Muscle of back (tissue), 3 donors: ENCODE measurements at regions not wholly inside any gene's neighbourhood (a gene's known extent, or its start where the extent isn't known, plus 50 kb on each side); places are given as distances from the start of the nearest gene placed in this dataset.
A peak's percentile ranks its signal among the peaks of the same experiment; 100 is the strongest.
"Not testable (repeated sequence)": the region's sequence is repeated elsewhere in the genome, so short reads cannot be mapped to it uniquely, and the experiment has no call there.

Experiments
- DNase-seq, 3 donors: peaks; one replicate each; pipeline versions ENCODE4 v3.0.0 to v3.0.0-alpha.2; 2013

DNA sequence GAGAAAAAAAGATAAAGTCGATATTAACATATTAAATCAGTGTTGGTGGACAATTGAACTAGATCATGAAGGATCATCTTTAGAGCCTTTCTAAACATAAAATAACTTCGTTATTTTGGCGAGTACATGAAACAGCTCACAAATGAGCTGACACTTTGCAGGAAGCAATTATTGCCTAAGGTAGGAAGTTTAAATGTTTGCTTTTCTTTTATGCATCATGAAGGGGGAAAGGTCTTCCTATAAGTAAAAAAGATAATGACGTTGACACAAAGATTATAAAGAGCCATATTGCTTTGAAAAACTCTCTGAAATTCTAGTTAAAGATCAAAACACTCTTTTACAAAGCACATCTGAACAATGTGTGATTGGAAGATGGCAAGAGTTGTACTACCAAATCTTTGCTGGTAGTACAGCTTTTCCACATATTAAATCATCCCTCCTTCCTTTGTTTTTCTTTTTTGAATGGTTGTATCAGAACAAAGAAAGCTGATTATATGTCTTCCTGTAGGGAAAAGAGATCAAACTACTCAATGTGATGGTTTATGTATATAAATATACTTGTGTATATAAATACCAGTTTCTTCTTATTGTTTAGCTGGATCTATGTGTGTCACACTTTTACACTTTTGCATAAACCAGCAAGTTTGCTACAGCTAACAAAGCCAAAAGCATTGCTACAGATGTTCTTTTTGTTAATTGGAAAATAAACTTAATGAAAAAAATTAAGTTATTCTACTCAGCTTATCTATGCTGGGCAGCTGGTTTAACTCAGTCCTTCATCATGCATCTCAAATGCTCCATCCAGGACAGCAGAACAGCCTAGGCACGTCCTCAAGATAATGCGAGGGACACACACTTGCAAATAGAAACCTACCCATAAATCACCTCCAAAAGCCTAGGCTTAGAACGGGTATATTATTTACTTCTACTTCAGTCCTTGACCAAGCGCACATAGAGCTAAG is 850.8 kb upstream of the ROBO1 start:
- DNase-seq: no peak

DNA sequence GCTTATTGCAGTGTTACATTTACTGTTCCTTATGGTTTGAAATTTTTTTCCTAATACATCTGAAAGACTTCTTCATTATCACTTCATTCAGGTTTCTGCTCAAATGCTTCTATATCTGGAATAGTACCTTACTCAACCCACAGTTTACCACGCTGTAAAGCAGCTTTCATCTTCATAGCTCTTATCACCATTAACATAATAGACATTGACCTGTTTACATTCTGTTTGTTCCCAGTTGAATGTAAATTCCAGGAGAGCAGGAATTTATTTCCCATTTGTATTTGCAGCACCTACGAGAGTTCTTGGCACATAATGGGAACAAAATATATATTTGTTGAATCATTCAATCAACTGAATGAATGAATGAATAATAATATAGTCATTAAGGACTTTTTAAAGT is 844.6 kb upstream of the ROBO1 start:
- DNase-seq: no peak

DNA sequence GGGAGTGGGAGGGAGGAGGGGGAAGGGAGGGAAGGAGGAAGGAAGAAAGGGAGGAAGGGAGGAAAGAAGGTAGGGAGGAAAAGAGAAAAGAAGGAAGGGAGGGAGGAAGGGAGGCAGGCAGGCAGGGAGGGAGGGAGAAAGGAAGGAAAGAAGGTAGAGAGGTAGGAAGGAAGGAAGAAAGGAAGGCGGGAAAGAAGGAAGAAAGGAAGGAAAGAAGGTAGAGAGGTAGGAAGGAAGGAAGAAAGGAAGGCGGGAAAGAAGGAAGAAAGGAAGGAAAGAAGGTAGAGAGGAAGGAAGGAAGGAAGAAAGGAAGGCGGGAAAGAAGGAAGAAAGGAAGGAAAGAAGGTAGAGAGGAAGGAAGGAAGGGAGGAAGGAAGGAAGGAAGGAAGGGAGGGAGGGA is 840.3 kb upstream of the ROBO1 start:
- DNase-seq: not testable (repeated sequence)

DNA sequence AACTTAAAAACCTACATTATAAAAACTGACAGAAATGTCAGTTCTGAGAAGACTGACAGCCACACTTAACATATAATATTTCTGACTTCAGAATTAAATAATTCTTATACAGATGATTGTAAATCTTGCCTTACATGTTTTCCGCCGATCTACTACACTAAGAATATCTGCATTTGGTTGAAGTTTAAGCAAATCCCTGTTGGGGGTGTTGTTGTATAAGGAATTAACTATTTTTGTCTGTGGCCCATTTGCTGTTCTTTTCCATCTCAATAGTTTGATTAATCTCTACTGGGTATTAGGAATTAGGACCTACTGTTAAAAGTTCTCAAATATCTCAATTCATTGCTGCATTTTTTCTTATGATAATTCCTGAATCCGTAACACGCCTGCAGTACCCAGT is 838.3 kb upstream of the ROBO1 start:
- no peak for DNase-seq

DNA sequence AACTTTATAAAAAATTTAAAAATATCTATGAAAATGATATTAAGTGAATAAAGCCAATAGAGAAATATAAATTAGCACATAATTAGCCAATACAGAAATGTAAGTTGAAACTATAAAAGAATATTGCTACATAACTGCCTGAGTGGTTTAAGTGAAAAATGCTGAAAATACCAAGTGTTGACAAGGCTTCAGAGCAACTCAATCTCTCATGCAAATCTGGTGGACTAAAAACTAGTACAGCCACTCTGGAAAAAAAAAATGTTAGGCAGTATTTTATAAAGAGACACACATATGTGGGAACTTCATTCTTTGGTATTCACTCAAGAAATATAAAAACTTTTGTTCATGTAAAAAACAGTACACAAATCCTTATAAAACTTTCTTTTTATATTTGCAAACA is 833.7 kb upstream of the ROBO1 start:
- DNase-seq: no peak

DNA sequence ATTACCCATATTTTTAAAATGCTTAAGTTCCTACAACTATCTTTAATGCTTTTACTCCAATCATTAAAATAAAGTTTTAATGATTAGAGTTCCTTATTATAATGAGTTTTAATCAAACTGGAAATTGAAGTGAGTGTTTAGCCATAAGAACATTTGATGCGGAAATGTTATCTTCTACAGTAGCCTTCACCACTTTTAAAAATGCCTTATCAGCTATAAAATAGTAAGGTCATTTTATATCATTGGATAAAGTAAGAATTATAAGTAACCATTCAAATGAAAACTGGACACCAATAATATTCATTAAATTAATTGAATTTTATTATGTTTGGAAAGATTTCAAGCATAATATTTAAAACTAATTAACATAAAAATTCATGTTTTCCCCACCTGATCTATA is 825.0 kb upstream of the ROBO1 start:
- DNase-seq: no peak

DNA sequence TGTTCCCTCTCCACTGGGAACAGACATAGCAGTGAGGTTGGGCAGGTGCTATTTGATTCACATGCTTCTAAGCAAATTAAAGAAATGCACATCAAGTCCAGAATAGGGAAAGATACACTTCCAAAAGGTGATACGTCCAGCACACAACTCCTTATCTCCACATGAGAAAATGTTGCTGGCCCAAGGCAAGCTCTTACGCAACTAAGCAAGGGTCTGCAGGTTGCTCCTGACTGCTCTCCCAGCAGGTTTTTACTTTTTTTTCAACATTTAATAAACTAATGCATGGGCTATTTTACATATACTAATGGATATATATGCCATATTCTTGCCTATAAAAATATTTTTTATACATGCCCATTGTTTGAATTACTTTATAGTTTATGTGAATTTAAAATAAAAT is 818.5 kb upstream of the ROBO1 start:
- DNase-seq: no peak

DNA sequence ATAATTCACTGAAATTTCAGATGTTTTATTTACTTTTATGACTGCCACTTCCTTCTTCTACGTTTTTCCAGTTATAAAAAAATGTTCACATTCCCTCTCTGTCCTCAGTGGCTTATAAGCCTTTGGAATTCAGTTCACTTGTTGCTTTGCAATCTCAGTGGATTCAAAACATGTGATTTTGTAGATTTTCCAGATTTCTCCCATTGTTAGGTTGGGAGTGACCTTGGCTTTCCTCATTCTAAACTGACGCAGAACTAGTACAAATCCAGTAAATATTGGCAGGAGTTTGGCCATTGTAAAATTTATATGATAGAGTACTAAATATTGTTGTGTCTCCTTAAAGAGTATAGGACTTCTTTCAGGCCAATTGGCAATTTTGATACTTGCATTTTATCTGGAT is 812.3 kb upstream of the ROBO1 start:
- DNase-seq: peak in 1 of 3 donors; percentile 34

DNA sequence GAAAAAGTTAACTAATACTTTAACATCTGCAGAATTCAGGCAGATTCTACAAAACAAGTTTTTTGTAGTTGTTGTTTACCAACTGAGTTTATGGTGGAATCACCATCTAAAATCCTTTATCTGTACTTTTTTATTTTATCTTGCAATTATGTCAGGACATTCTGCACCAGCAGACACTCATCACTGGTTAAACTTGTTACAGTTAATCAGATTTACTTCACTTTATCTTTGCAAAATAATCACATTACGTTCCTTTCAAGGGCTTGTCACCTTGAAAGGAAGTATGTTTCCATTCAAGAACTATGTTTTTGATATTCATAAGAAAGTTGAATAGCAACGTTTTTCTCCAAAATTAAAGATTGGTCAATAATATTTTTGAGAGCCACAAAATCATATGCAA is 796.6 kb upstream of the ROBO1 start:
- DNase-seq: no peak

DNA sequence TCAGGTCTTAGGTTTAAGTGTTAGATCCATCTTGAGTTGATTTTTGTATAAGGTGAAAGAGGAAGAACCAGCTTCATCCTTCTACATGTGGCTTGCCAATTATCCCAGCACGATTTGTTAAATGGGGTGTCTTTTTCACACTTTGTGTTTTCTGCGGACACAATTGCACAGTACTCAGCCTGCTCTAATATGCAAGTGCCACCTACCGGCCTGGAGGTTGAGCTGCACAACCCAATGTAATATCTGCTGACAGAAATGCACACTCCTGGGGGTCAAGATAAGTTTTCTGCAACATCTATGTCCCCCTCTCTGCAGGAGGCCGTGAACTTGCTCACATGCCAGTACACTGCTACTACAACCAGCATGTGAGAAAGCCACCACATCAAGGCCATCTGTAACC is 791.9 kb upstream of the ROBO1 start:
- DNase-seq: no peak

DNA sequence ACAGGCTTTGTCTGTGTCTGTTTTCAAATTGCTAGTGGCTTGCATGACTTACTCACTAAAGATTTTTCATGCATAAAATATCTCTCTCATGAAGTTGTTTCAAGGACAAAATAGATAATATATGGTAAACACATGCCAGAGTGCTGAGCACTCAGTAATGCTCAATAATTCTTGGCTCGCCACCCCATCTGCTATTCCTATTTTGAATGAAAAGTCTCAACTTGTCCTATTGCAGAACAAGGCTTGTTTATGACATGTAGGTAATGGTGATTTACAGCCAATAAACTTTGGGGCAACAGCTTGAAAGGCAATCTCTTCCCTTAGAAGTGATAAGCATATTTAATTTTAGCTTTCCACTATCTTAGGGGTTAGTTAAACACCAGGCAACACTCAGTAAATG is 789.0 kb upstream of the ROBO1 start:
- DNase-seq: peak in 1 of 3 donors; percentile 6

DNA sequence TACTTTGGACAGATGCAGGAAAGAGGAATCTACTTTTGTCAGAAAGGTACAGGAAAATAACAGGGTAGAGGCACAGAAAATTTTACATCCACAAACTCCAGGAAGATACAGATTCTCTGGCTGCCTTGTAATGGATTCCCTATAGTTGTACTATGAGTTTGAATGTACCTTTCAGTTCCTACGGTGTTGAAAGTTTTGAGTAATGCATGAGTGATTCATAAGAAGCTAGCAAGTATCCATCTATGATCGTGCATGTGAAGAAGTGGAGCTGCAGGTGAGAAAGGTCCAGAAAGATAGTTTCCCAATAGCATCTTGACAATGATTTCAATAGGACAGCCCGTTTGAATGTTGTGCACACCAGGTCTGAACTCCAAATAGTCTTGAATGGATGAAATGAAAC is 786.5 kb upstream of the ROBO1 start:
- DNase-seq: no peak

DNA sequence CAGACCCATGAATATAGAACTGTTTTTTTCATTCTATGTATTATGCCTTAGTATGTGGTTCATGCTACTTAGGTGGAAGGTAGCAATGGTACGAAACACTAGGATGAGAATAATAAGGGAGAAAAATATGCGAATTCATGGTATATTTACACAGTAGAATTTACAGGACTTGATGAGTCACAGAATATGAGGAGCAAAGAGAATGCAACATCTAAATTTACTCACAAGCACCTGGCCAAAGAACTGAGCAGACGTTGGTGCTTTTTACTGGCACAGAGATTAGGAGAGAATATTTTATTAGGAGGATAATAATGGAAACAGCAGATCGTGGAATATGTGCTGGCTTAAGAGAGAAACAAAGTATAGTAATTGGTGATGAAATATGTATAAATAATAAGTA is 785.4 kb upstream of the ROBO1 start:
- no peak for DNase-seq

DNA sequence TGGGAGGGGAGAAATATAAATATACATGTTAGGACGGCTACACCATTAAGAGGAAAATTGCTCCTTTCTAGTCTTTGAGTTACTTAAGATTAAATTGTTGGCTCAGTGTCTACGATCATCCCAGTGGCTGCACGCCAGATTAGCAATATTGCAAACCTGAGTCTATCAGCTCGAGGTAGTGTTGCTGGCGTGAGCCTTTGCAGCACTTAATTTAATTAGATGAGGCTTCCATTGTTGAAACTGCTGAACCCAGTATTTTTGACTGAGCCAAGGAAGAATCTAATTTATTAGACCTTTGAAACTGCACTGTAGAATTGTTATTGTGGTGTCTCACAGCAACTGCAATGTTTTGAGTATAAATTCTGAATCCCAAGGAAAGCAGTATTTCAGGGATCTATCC is 782.4 kb upstream of the ROBO1 start:
- DNase-seq: peak; percentile 1 to 72 (median 13)

DNA sequence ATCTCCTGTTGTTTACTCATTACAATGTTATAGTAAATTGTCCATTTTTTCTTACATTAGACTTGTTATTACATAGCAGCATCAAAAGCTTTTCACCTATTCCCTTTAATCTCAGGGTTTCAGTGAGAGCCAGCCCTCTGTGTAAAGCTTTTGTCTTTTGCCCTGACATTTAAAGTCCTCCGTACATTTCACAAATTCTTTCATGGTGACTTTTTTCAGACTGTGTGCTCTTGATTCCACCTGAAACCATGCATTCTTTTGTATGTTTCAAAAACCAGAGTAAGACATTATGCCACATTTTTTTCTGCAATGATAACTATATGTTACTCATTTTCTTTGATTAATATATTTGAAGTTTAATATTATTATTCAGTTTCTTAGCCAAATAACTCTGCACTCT is 781.4 kb upstream of the ROBO1 start:
- DNase-seq: no peak

DNA sequence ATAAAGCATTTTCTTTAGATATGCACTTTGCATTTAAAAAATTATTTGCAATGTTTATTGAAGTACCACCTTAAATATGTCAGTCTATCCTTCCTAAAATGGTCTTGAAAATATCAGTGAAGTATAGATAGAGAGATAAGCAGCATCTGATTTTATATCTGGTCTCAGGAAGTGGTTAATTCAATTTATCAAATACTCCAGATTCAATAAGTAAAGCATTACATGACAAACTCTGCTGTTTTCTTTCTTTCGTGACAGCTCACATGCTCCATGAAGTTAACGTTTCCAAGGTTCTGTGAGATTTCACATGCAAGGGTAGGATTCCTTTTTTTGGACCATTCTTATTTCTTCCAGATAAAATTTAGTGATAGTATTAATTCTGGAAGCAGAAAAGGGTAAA is 775.4 kb upstream of the ROBO1 start:
- DNase-seq: no peak

DNA sequence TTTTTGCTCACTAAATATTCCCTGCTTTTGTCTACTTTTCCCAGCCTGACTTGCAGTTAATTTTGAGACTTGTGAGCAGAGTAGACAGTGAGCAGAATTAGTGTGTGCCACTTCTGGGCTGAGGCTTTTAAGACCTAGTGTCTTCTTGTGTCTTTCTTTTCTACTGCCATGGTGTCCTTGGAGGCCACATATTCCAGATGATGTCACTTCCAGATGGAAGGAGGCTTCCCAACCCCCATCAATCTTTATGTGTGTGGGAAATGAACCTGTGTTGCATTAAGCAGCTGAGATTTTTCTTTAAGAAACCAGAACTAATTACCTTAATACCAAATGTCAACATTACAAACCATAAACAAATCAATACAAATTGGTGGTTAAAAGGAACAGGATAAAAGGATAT is 774.7 kb upstream of the ROBO1 start:
- no peak for DNase-seq

DNA sequence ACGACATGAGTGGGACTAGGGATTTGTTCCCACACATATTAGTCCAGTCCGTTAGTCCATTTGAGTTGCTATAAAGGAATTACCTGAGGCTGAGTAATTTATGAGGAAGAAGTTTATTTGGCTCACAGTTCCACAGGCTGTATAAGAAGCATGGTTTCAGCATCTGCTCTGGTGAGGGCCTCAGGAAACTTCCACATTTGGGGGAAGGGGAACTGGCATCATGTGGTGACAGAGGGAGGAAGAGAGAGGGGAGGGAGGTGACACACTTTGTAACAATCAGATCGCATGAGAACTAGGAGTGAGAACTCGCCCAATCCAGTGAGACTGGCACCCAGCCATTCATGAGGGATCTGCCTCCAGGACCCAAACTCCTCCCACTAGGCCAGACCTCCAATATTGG is 769.9 kb upstream of the ROBO1 start:
- no peak for DNase-seq

DNA sequence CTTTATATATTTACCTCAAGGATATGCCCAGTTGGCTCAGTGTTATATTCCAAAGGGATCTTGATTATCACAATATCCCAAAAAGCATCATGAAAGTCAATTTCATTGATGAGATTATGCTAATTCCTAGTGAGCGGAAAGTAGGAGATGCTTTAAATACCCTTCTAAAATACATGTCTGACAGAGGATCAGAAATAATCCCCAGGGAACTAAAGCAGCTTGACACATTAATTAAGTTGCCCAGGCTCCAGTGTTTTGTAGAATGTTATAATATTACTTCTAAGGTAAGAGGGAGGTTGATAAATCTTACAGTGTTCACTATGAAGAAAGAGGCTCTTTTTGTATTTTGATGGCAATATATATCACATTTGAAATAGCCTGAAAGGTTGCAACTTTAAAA is 767.5 kb upstream of the ROBO1 start:
- no peak for DNase-seq

DNA sequence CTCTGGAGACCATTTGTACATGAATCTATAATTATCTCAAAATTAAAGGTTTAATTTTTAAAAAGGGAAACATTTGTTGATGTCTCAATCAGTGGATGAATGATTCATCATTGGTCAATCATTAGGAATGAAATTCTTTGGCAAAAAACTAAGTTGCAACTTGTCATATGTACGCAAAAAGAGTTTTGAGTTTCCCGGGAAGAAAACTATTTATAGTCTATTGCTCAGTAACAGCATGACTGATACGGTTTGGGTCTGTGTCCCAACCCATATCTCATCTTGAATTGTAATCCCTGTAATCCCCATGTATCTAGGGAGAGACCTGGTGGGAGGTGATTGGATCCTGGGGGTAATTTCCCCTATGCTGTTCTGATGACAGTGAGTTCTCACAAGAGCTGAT is 765.8 kb upstream of the ROBO1 start:
- DNase-seq: no peak

DNA sequence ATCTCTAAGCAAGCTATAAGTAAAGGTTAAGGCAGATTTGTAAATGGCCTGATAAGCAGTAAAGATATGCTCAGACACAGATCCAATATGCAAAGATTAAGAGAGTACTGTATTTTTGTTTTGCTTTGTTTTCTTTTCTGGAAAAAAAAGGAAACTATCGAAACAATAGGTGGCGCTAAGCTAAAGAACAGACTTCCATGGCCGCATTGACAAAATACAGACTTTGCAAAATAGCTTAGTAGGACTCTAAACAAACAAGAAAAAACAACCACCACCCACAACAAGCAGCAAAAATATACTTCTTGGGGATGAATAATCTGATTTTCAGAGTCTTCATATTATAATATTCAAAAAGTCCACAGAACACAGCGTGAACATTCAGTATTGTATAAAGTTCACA is 758.4 kb upstream of the ROBO1 start:
- DNase-seq: no peak

DNA sequence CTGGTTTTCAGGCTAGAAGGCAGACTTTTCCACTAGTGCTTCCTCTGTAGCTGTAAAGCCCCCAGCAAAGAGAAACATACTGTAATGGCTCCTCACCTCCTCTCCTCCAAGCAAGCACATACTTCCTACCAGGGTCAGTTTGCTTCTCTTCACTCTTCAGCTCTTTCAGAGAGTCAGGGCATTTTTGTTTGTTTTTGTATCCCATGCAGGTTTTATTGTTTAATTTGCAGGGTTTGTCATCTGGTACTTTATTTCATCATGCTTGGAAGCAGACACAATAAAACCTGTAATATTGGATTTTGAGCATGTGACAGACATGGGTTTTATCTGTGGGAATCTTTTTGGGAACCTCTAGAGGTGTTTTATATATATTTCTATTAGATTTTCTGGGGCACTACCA is 753.3 kb upstream of the ROBO1 start:
- no peak for DNase-seq

DNA sequence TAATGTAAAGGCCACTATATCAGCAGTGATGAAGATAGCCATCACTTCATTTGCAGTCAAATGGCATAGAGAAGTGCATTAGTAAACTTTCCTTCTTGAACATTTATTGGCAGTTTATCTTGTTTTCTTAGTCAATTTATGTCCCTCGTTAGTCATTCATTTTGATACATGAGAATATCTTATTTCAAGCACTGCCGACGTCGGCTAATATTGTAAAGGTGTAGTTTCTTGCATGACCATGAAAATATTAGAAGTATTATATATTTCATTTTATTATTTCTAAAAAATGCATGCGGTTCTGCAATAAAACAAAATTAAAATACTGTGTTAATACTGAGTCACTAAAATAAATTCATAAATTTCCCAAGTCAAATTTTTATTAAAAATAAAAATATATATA is 751.6 kb upstream of the ROBO1 start:
- DNase-seq: no peak

DNA sequence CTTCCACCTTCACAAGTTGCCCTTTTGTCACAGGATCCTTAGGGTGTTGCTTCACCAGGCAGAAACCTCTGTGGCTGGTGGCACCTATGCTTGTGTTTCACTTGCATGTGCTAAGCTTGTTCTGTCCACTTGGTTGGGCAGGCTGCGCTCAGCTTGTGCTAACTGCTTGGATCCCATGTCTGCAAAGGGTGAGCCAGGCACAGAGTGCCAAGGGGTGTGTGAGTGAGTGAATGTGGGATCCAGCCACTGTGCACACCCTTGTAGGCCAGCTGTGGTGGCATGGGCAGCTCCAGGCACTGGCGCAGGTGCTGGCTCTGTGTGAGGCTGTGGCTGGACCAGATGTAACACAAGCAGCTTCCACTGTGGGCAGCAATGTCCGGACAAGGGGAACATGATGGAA is 728.7 kb upstream of the ROBO1 start:
- DNase-seq: no peak
